Heart right ventricle (tissue), 16 donors: ENCODE measurements at regions not wholly inside any gene's neighbourhood (a gene's known extent, or its start where the extent isn't known, plus 50 kb on each side); places are given as distances from the start of the nearest gene placed in this dataset.
"Not testable (repeated sequence)": the region's sequence is repeated elsewhere in the genome, so short reads cannot be mapped to it uniquely, and the experiment has no call there.

ENCODE experiments used
- ATAC-seq, 8 donors: fragments of 200-7000 bp; cut with Tn5 transposase; one replicate each; pipeline ENCODE4 v1.9.1; 2020; ENCODE audit warnings: mild to moderate bottlenecking in 8 of 8, moderate library complexity in 8 of 8, moderate number of reproducible peaks in 1 of 8
- DNase-seq, 2 donors: peaks; one replicate each; pipeline ENCODE4 v3.0.0-alpha.2; 2020
- H3K27ac ChIP-seq, 10 donors: fragments of 200-600 bp; sonication (generic) in 2 of 10; one replicate each; pipeline versions ENCODE4 v1.5.0 to v1.8.0; 2020 to 2022; ENCODE audit warnings: mild to moderate bottlenecking in 3 of 10
- H3K27me3 ChIP-seq, 7 donors: fragments of 200-600 bp; one replicate each; pipeline ENCODE4 v1.8.0; 2021 to 2022; ENCODE audit warnings: mild to moderate bottlenecking in 2 of 7
- H3K36me3 ChIP-seq, 9 donors: fragments of 200-600 bp; sonication (generic) in 1 of 9; one replicate each; pipeline versions ENCODE4 v1.5.0 to v1.8.0; 2020 to 2022; ENCODE audit warnings: mild to moderate bottlenecking in 2 of 9
- H3K4me1 ChIP-seq, 9 donors: fragments of 200-600 bp; sonication (generic) in 1 of 9; one replicate each; pipeline versions ENCODE4 v1.5.0 to v1.8.0; 2020 to 2022; ENCODE audit warnings: mild to moderate bottlenecking in 4 of 9
- H3K4me3 ChIP-seq, 10 donors: fragments of 200-600 bp; sonication (generic) in 2 of 10; one replicate each; pipeline versions ENCODE4 v1.5.0 to v1.8.0; 2020 to 2022; ENCODE audit warnings: mild to moderate bottlenecking in 7 of 10, moderate library complexity in 2 of 10
- H3K9me3 ChIP-seq, 11 donors: fragments of 200-600 bp in 10 of 11; sonication (generic) in 2 of 11; one replicate each; pipeline versions ENCODE4 v1.5.0 to v1.8.0; 2013 to 2022; ENCODE audit warnings: mild to moderate bottlenecking in 2 of 11, control low read depth in 1 of 11, moderate library complexity in 1 of 11
- WGBS, 2 donors: extraction: QIAGEN DNeasy Blood & Tissue Kit; methylation state at CpG; one replicate each; pipeline ENCODE4 v1.1.7; 2013; ENCODE audit warnings: inconsistent platforms in 1 of 2; 5-methylcytosine and 5-hydroxymethylcytosine counted together
- intact Hi-C, 10 donors: fragments of 100-400 bp; cut with DNase I; formaldehyde crosslinking; loops; one replicate each; pipeline versions ENCODE4 v1.11.1 to v1.14.2; 2022
- TF ChIP-seq, protein P1 (sequence below), 9 donors: fragments of 200-600 bp; sonication (generic) in 2 of 9; IDR thresholded peaks; one replicate each; pipeline versions ENCODE4 v1.5.0 to v1.8.0; 2021 to 2022; ENCODE audit warnings: antibody characterized with exemption in 9 of 9, mild to moderate bottlenecking in 5 of 9, moderate library complexity in 1 of 9
- donor health status: Arrhythmogenic right ventricular cardiomyopathy.
- donor health status: ischemic (EF 13 %, LVEDD 7.1; RV severe dilation, severe dysfunction).
- donor health status: healthy with polysubstance abuse.
- donor health status: DM: no; HTN: yes; CAD: no.
- donor health status: DM: no; HTN: no; CAD: no.
- donor health status: ischemic (EF 25% LVEDD 6.9; RV normal size, moderate dysfunction).
- donor health status: ischemic (EF 25% LVEDD 5.7; RV mildly dilated, moderate dysfunction).
- donor health status: healthy.
- donor health status: DM: yes; HTN: yes; CAD: no.
- donor health status: Ischemic cardiomyopathy.
- donor health status: ischemic (EF 35%, LVEDD 5.7; RV mildly dilated, moderate dysfunction).
- donor health status: nonischemic (EF 11% LVEDD 7.7; RV severe dilation, severe dysfunction).
- donor health status: DM: yes; HTN: yes; CAD: no.
- donor health status: PGD.
- donor health status: ischemic (EF 29% LVEDD 5.4; RV normal size, mild dysfunction).
- donor health status: nonischemic (EF 23%, LVEDD 6.1; RV moderate dilation, normal function).

DNA sequence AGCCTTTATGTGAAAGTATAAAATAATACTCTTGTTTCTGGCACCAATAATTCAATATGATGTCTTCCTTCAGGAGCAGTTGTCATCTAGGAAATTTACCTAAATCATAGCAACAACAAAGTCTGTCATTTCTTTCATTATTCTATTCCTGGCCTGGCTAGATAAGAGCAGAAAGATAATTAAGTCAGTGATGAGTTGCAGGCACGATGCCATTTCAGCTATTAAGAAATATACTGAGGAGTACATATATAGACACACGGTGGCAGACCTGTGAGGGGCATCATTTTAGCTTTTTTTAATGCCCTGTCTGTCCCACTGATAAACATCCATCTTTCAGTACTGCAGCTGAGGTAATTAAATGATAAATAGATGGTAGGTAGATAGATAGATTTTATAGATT lies 756.1 kb upstream of the EPHA7 start:
- TF ChIP-seq, protein P1, sequence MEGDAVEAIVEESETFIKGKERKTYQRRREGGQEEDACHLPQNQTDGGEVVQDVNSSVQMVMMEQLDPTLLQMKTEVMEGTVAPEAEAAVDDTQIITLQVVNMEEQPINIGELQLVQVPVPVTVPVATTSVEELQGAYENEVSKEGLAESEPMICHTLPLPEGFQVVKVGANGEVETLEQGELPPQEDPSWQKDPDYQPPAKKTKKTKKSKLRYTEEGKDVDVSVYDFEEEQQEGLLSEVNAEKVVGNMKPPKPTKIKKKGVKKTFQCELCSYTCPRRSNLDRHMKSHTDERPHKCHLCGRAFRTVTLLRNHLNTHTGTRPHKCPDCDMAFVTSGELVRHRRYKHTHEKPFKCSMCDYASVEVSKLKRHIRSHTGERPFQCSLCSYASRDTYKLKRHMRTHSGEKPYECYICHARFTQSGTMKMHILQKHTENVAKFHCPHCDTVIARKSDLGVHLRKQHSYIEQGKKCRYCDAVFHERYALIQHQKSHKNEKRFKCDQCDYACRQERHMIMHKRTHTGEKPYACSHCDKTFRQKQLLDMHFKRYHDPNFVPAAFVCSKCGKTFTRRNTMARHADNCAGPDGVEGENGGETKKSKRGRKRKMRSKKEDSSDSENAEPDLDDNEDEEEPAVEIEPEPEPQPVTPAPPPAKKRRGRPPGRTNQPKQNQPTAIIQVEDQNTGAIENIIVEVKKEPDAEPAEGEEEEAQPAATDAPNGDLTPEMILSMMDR (IDR thresholded peaks at IDR 0.05): no peak
- ATAC-seq (no peak), DNase-seq (no peak)
- H3K27ac ChIP-seq: no peak overlapping the region
- H3K27me3 ChIP-seq: no peaks in the 10 kb centered on the region
- 45% methylated on average over 2 of the region's 2 CpGs for WGBS, 2 donors
- H3K36me3 ChIP-seq: no peaks in the 10 kb centered on the region
- no peaks in the 10 kb centered on the region for H3K4me1 ChIP-seq
- peaks cover 0 to 17% (median 0%) of the 10 kb centered on the region in 11 donors for H3K9me3 ChIP-seq
- intact Hi-C loops: no loop called here
- no peak overlapping the region for H3K4me3 ChIP-seq

DNA sequence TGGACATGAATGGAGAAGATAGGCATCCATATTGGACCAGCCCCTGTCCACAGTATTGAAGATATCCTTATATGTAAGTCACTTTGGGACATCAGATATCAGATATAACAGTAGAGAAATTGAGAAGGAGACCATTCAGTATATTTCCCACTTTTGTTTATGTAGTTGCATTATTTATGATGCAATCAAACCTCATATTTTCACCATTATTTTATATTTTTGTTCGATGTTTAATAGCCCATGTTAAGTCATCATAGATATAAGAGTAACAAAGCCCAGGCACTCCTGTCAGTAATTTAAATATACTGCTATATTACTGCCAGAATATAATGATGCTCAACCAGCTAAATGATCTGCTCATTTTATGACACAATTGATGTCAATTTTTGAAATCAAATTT lies 744.5 kb upstream of the EPHA7 start:
- H3K27ac ChIP-seq: no peak overlapping the region
- WGBS, 2 donors: 94 to 96% methylated on average over 1 of the region's 1 CpG
- TF ChIP-seq, protein P1 (IDR thresholded peaks at IDR 0.05): no peak
- peaks cover 0 to 3% (median 0%) of the 10 kb centered on the region in 11 donors for H3K9me3 ChIP-seq
- intact Hi-C loops: no loop called here
- ATAC-seq: no peak
- H3K27me3 ChIP-seq: no peaks in the 10 kb centered on the region
- H3K4me1 ChIP-seq: no peaks in the 10 kb centered on the region
- no peak overlapping the region for H3K4me3 ChIP-seq
- H3K36me3 ChIP-seq: no peaks in the 10 kb centered on the region
- no peak for DNase-seq

GRCh38 chr6:94150886-94151285 lies 731.5 kb upstream of the EPHA7 start:
- no peak overlapping the region for H3K27ac ChIP-seq
- DNase-seq (no peak), ATAC-seq (no peak)
- H3K4me3 ChIP-seq: no peak overlapping the region
- no peaks in the 10 kb centered on the region for H3K9me3 ChIP-seq
- no peaks in the 10 kb centered on the region for H3K36me3 ChIP-seq
- 81 to 90% methylated on average over 2 of the region's 2 CpGs for WGBS, 2 donors
- TF ChIP-seq, protein P1 (IDR thresholded peaks at IDR 0.05): no peak
- H3K4me1 ChIP-seq: no peaks in the 10 kb centered on the region
- intact Hi-C loops: no loop called here
- H3K27me3 ChIP-seq: no peaks in the 10 kb centered on the region

DNA sequence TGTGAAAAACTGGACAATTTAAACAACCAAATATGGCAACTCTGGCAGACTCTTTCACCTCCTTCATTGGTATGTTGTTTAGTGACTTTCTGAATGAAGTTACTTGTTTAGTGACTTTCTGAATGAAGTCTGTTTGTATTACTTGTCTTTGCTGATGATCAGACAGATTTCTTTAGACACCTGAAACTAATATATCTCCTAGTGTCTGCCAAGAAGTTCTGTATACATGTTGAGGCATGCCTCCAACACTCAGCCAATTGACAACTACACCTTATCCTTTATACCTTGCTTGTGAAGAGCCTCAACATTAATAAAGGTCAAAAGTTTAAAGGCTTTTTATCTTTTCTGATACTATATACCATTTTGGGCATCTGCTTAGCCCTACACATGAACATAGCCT lies 725.4 kb upstream of the EPHA7 start:
- DNase-seq (no peak), ATAC-seq (no peak)
- Histone ChIP-seq H3K4me1 (no peaks in the 10 kb centered on the region), H3K9me3 (no peaks in the 10 kb centered on the region), H3K27me3 (no peaks in the 10 kb centered on the region), H3K4me3 (no peak overlapping the region), H3K36me3 (no peaks in the 10 kb centered on the region), H3K27ac (no peak overlapping the region)
- intact Hi-C loops: no loop called here
- TF ChIP-seq, protein P1 (IDR thresholded peaks at IDR 0.05): no peak

DNA sequence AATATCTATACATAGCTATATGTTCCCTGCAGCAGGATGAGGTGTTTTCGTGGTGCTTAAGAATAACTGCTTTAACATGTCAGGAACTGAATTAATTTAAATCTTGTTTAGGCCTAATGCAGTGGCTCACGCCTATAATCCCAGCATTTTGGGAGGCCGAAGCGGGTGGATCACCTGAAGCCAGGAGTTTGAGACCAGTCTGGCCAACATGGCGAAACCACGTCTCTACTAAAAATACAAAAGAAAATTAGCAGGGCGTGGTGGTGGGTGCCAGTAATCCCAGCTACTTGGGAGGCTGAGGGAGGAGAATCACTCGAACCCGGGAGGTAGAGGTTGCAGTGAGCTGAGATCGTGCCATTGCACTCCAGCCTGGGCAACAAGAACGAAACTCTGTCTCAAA lies 717.8 kb upstream of the EPHA7 start:
- H3K4me3 ChIP-seq, H3K9me3 ChIP-seq, H3K4me1 ChIP-seq, DNase-seq, ATAC-seq, H3K27ac ChIP-seq, H3K36me3 ChIP-seq, intact Hi-C loops, H3K27me3 ChIP-seq: not testable (repeated sequence)
- WGBS, 2 donors: 87 to 94% methylated on average over 11 of the region's 11 CpGs
